H1 (cell line): ENCODE measurements at regions not wholly inside any gene's neighbourhood (a gene's known extent, or its start where the extent isn't known, plus 50 kb on each side); places are given as distances from the start of the nearest gene placed in this dataset.

Experiments
- CTCF ChIA-PET: fragments of 300-600 bp; sonication (Branson Sonifier 250); formaldehyde crosslinking; loops from one replicate; lab custom pipeline; 2021; ENCODE audit not compliant: partially characterized antibody; lab: Charles Lee
- POLR2A ChIA-PET: fragments of 300-600 bp; sonication (Branson Sonifier 250); formaldehyde crosslinking; loops from one replicate; lab custom pipeline; 2021; ENCODE audit warnings: inconsistent platforms; ENCODE audit not compliant: partially characterized antibody; lab: Charles Lee
- DNase-seq, 2 experiments: peaks; one replicate each; pipeline versions ENCODE4 v3.0.0 to v3.0.0-alpha.2; 2010 to 2022; ENCODE audit warnings: low spot score in 2 of 2, low read depth in 1 of 2, mixed read lengths in 1 of 2
- FAIRE-seq: peaks from 2 replicates; lab custom pipeline; 2011; peaks lifted over from hg19 to GRCh38; lab: Jason Lieb, UNC
- H2AFZ ChIP-seq: 2 replicates; pipeline ENCODE4 v1.8.1; 2012; ENCODE audit warnings: low read length, inconsistent platforms
- H2AK5ac ChIP-seq: 2 replicates; pipeline ENCODE4 v1.6.1; 2013; ENCODE audit warnings: low read depth, low read length
- H2BK120ac ChIP-seq: replicated peaks from 2 replicates; pipeline ENCODE3; 2013; ENCODE audit warnings: low read depth, low read length, inconsistent platforms
- H2BK12ac ChIP-seq: 2 replicates; pipeline ENCODE4 v1.6.1; 2013; ENCODE audit warnings: low read depth, low read length
- H2BK15ac ChIP-seq: 2 replicates; pipeline ENCODE4 v1.6.1; 2013; ENCODE audit warnings: low read length
- H2BK20ac ChIP-seq: 2 replicates; pipeline ENCODE4 v1.6.1; 2013; ENCODE audit warnings: low read length
- H2BK5ac ChIP-seq: 2 replicates; pipeline ENCODE4 v1.6.1; 2013; ENCODE audit warnings: low read depth, low read length
- H3K14ac ChIP-seq: 2 replicates; pipeline ENCODE4 v1.6.1; 2013; ENCODE audit warnings: inconsistent platforms; ENCODE audit not compliant: insufficient read length
- H3K18ac ChIP-seq: 2 replicates; pipeline ENCODE4 v1.6.1; 2013; ENCODE audit warnings: low read length; ENCODE audit errors: extremely low read depth
- H3K23ac ChIP-seq: 2 replicates; pipeline ENCODE4 v1.6.1; 2013; ENCODE audit warnings: inconsistent platforms; ENCODE audit not compliant: insufficient read length
- H3K23me2 ChIP-seq: 2 replicates; pipeline ENCODE4 v1.6.1; 2013; ENCODE audit warnings: low read depth, low read length
- H3K27ac ChIP-seq: 2 replicates; pipeline ENCODE4 v1.6.1; 2011; ENCODE audit warnings: low read depth, low read length, inconsistent platforms
- H3K27me3 ChIP-seq, 4 experiments: replicated peaks in 1 of 4; 1 replicate in 1 of 4; 2 replicates in 3 of 4; pipeline versions ENCODE4 v1.6.1 to v1.8.1; 2011 to 2013; ENCODE audit warnings: low read length in 3 of 4, mild to moderate bottlenecking in 3 of 4, inconsistent platforms in 2 of 4, mixed read lengths in 2 of 4, moderate library complexity in 1 of 4; ENCODE audit not compliant: control insufficient read depth in 3 of 4, insufficient read depth in 3 of 4; ENCODE audit errors: extremely low read depth in 1 of 4
- H3K36me3 ChIP-seq, 4 experiments: 2 replicates each; pipeline versions ENCODE4 v1.6.1 to v1.8.1; 2011 to 2013; ENCODE audit warnings: mild to moderate bottlenecking in 4 of 4, low read length in 3 of 4, moderate library complexity in 2 of 4, control low read depth in 1 of 4, inconsistent platforms in 1 of 4; ENCODE audit not compliant: insufficient read depth in 4 of 4, control insufficient read depth in 2 of 4
- H3K4ac ChIP-seq: replicated peaks from 2 replicates; pipeline ENCODE3; 2013; ENCODE audit warnings: low read length, low read depth, mixed read lengths, inconsistent platforms; ENCODE audit not compliant: insufficient read length
- H3K4me1 ChIP-seq, 4 experiments: replicated peaks in 1 of 4; 1 replicate in 1 of 4; 2 replicates in 3 of 4; pipeline versions ENCODE4 v1.6.1 to v1.8.1; 2011 to 2013; ENCODE audit warnings: low read length in 3 of 4, inconsistent platforms in 2 of 4, mixed read lengths in 1 of 4; ENCODE audit not compliant: insufficient read depth in 4 of 4, control insufficient read depth in 3 of 4
- H3K4me2 ChIP-seq, 2 experiments: 2 replicates each; pipeline versions ENCODE4 v1.6.1 to v1.8.1; 2011 to 2013; ENCODE audit warnings: low read depth in 2 of 2, low read length in 2 of 2, control low read depth in 1 of 2, inconsistent platforms in 1 of 2, mild to moderate bottlenecking in 1 of 2; ENCODE audit not compliant: insufficient read depth in 1 of 2
- H3K4me3 ChIP-seq, 4 experiments: fragments of 200-600, 300-600 bp in 1 of 4; sonication (generic), shearing (Covaris generic), sonication (Bioruptor Twin) in 1 of 4; 2 replicates each; pipeline versions ENCODE4 v1.5.1 to v1.8.1; 2011 to 2016; ENCODE audit warnings: low read length in 4 of 4, low read depth in 3 of 4, control low read depth in 2 of 4, inconsistent platforms in 2 of 4, mild to moderate bottlenecking in 2 of 4, mixed read lengths in 1 of 4, moderate library complexity in 1 of 4; ENCODE audit not compliant: insufficient read depth in 2 of 4; ENCODE audit errors: extremely low read depth in 1 of 4
- H3K56ac ChIP-seq: replicated peaks from 2 replicates; pipeline ENCODE3; 2013; ENCODE audit warnings: low read depth, mild to moderate bottlenecking, mixed read lengths, low read length, inconsistent platforms; ENCODE audit not compliant: insufficient read length
- H3K79me1 ChIP-seq: 2 replicates; pipeline ENCODE4 v1.6.1; 2013; ENCODE audit warnings: low read depth, low read length, control low read depth
- H3K79me2 ChIP-seq, 2 experiments: 2 replicates each; pipeline versions ENCODE4 v1.6.1 to v1.8.1; 2012 to 2013; ENCODE audit warnings: low read length in 2 of 2, mild to moderate bottlenecking in 2 of 2, inconsistent platforms in 1 of 2; ENCODE audit not compliant: insufficient read depth in 2 of 2, control insufficient read depth in 1 of 2
- H3K9ac ChIP-seq, 4 experiments: replicated peaks in 1 of 4; 1 replicate in 1 of 4; 2 replicates in 3 of 4; pipeline versions ENCODE4 v1.6.1 to v1.8.1; 2011 to 2013; ENCODE audit warnings: low read depth in 3 of 4, low read length in 3 of 4, control low read depth in 2 of 4, mild to moderate bottlenecking in 2 of 4, moderate library complexity in 2 of 4, inconsistent platforms in 1 of 4; ENCODE audit errors: extremely low read depth in 1 of 4
- H3K9me3 ChIP-seq, 2 experiments: 2 replicates each; pipeline versions ENCODE4 v1.6.1 to v1.8.1; 2012 to 2013; ENCODE audit warnings: mild to moderate bottlenecking in 2 of 2, moderate library complexity in 2 of 2, control low read depth in 1 of 2, inconsistent platforms in 1 of 2, low read depth in 1 of 2, low read length in 1 of 2, mixed read lengths in 1 of 2; ENCODE audit not compliant: insufficient read depth in 2 of 2
- H4K20me1 ChIP-seq, 2 experiments: replicated peaks in 1 of 2; 2 replicates each; pipeline versions ENCODE3 to v1.8.1; 2011 to 2013; ENCODE audit warnings: inconsistent platforms in 2 of 2, low read length in 2 of 2, mild to moderate bottlenecking in 1 of 2; ENCODE audit not compliant: insufficient read depth in 2 of 2, control insufficient read depth in 1 of 2
- H4K5ac ChIP-seq: 2 replicates; pipeline ENCODE4 v1.6.1; 2013; ENCODE audit warnings: low read length, low read depth, mixed read lengths, inconsistent platforms; ENCODE audit not compliant: insufficient read length
- H4K8ac ChIP-seq: 2 replicates; pipeline ENCODE4 v1.8.0; 2013; ENCODE audit warnings: mild to moderate bottlenecking, moderate library complexity, low read length, inconsistent platforms; ENCODE audit not compliant: insufficient read depth; ENCODE audit errors: extremely low read depth
- H4K91ac ChIP-seq: replicated peaks from 2 replicates; pipeline ENCODE3; 2013; ENCODE audit warnings: low read length, mixed read lengths, inconsistent platforms; ENCODE audit not compliant: insufficient read length
- BACH1 ChIP-seq: IDR thresholded peaks from 2 replicates; pipeline ENCODE4 v1.6.1; 2012; ENCODE audit warnings: low read length, improper control_type of control experiment
- CBX5 ChIP-seq: fragments of 300-800, 300-1000 bp; sonication (generic); IDR thresholded peaks from 2 replicates; pipeline ENCODE4 v1.7.1; 2016; ENCODE audit warnings: antibody characterized with exemption, low read length, low read depth
- RBBP5 ChIP-seq: IDR thresholded peaks from 2 replicates; pipeline ENCODE4 v1.7.1; 2012; ENCODE audit warnings: low read depth, mild to moderate bottlenecking, inconsistent platforms, low read length, moderate library complexity, borderline replicate concordance
- TF ChIP-seq, protein P1 (sequence below): IDR thresholded peaks from 2 replicates; pipeline ENCODE4 v1.6.1; 2011; ENCODE audit warnings: low read length, improper control_type of control experiment

DNA sequence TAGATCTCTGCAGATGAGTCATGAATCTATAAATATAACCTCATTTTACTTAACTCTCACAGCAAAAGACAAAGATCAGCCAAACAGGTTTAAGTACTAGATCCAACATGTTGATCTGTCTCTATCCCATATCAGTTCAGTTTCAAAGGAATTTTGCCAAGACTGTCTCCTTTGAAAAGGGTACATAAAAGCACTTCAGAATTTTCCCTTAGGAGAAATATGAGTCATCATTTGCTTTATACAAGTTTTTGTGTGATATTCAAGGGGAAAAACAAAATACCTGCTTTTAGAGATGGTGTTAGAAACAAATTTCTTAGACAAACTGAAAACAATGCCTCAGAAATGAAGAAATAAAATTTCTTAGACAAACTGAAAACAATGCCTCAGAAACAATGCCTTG is 73.5 kb upstream of the LRRC7 start:
- Histone ChIP-seq H3K9me3 (no peaks in the 10 kb centered on the region), H3K27ac (no peak overlapping the region), H3K23me2 (no peaks in the 10 kb centered on the region), H2BK5ac (no peak overlapping the region), H2BK12ac (no peak overlapping the region), H2AFZ (no peak overlapping the region), H4K5ac (no peak overlapping the region), H3K36me3 (no peaks in the 10 kb centered on the region), H2AK5ac (no peak overlapping the region), H2BK15ac (no peak overlapping the region), H3K23ac (no peak overlapping the region), H3K18ac (no peak overlapping the region), H3K4me3 (no peak overlapping the region), H3K4ac (no peak overlapping the region), H3K79me1 (no peaks in the 10 kb centered on the region), H4K91ac (no peak overlapping the region), H3K79me2 (no peaks in the 10 kb centered on the region), H3K14ac (no peak overlapping the region), H2BK120ac (no peak overlapping the region), H3K4me1 (no peaks in the 10 kb centered on the region), H3K27me3 (no peaks in the 10 kb centered on the region), H2BK20ac (no peak overlapping the region), H4K20me1 (no peaks in the 10 kb centered on the region)
- ChIA-PET CTCF (no interaction called here), POLR2A (no interaction called here)
- no peak for FAIRE-seq
- no peak for TF ChIP-seq BACH1
- no peak for TF ChIP-seq CBX5
- TF ChIP-seq, protein P1, sequence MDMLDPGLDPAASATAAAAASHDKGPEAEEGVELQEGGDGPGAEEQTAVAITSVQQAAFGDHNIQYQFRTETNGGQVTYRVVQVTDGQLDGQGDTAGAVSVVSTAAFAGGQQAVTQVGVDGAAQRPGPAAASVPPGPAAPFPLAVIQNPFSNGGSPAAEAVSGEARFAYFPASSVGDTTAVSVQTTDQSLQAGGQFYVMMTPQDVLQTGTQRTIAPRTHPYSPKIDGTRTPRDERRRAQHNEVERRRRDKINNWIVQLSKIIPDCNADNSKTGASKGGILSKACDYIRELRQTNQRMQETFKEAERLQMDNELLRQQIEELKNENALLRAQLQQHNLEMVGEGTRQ = no peak
- TF ChIP-seq RBBP5 = no peak
- TF ChIP-seq, all 59 proteins: peak for 0
- no peak for DNase-seq
- Histone ChIP-seq H3K4me2 (no peak overlapping the region), H3K9ac (no peak overlapping the region), H4K8ac (no peak overlapping the region), H3K56ac (no peak overlapping the region)
